Fibroblast of gingiva (primary cell): ENCODE measurements at regions not wholly inside any gene's neighbourhood (a gene's known extent, or its start where the extent isn't known, plus 50 kb on each side); places are given as distances from the start of the nearest gene placed in this dataset.

Experiments
- DNase-seq: peaks from one replicate; pipeline ENCODE4 v3.0.0-alpha.2; 2011; ENCODE audit warnings: low read depth

GRCh38 chr20:11389186-11389585, 528.5 kb upstream of the BTBD3 start:
- DNase-seq: no peak

GRCh38 chr20:11391591-11391990, 526.1 kb upstream of the BTBD3 start:
- DNase-seq: no peak

GRCh38 chr20:11394145-11394833, 523.4 kb upstream of the BTBD3 start:
- peak; percentile 17 for DNase-seq

GRCh38 chr20:11395581-11395980, 522.1 kb upstream of the BTBD3 start:
- no peak for DNase-seq

GRCh38 chr20:11401988-11402387, 515.7 kb upstream of the BTBD3 start:
- no peak for DNase-seq

GRCh38 chr20:11403711-11404110, 514.0 kb upstream of the BTBD3 start:
- no peak for DNase-seq

- DNase-seq: no peak
Observed at GRCh38 chr20:11406877-11407276, 510.8 kb upstream of the BTBD3 start.

GRCh38 chr20:11409561-11409960, 508.1 kb upstream of the BTBD3 start:
- no peak for DNase-seq

GRCh38 chr20:11411765-11412164, 505.9 kb upstream of the BTBD3 start:
- DNase-seq: no peak

GRCh38 chr20:11426948-11427347, 490.7 kb upstream of the BTBD3 start:
- no peak for DNase-seq

GRCh38 chr20:11429168-11429567, 488.5 kb upstream of the BTBD3 start:
- no peak for DNase-seq

- DNase-seq: no peak
Observed at GRCh38 chr20:11429889-11430519, 487.7 kb upstream of the BTBD3 start.

- DNase-seq: no peak
Observed at GRCh38 chr20:11430652-11431051, 487.0 kb upstream of the BTBD3 start.

GRCh38 chr20:11431621-11432020, 486.1 kb upstream of the BTBD3 start:
- peak; percentile 34 for DNase-seq

- DNase-seq: peak; percentile 38
Observed at GRCh38 chr20:11432407-11432806, 485.3 kb upstream of the BTBD3 start.

- DNase-seq: no peak
Observed at GRCh38 chr20:11436113-11436905, 481.4 kb upstream of the BTBD3 start.

GRCh38 chr20:11437090-11437489, 480.6 kb upstream of the BTBD3 start:
- no peak for DNase-seq

- DNase-seq: no peak
Observed at GRCh38 chr20:11437611-11438380, 479.9 kb upstream of the BTBD3 start.

- DNase-seq: no peak
Observed at GRCh38 chr20:11438412-11438811, 479.3 kb upstream of the BTBD3 start.

GRCh38 chr20:11443382-11444119, 474.1 kb upstream of the BTBD3 start:
- DNase-seq: no peak

GRCh38 chr20:11445161-11445560, 472.5 kb upstream of the BTBD3 start:
- no peak for DNase-seq

- DNase-seq: peak; percentile 62
Observed at GRCh38 chr20:11445891-11446290, 471.8 kb upstream of the BTBD3 start.
